Activated naive CD8-positive, alpha-beta T cell treated with anti-CD3 and anti-CD28 coated beads, Interleukin-2, amount 50 U/mL, for 24 hours (primary cell): ENCODE measurements at regions not wholly inside any gene's neighbourhood (a gene's known extent, or its start where the extent isn't known, plus 50 kb on each side); places are given as distances from the start of the nearest gene placed in this dataset.

ENCODE experiments used
- ATAC-seq: fragments of 150-1000 bp; cut with Tn5 transposase; one replicate; pipeline ENCODE4 v1.10.0; 2021
- DNase-seq: peaks from one replicate; pipeline ENCODE4 v3.0.0; 2021
- H3K27ac Mint-ChIP-seq: one replicate; pipeline ENCODE4 v1.8.0; 2021; ENCODE audit warnings: mild to moderate bottlenecking, mixed read lengths
- H3K27me3 Mint-ChIP-seq: one replicate; pipeline ENCODE4 v1.8.0; 2021; ENCODE audit warnings: mixed read lengths
- H3K36me3 Mint-ChIP-seq: one replicate; pipeline ENCODE4 v1.8.0; 2021; ENCODE audit warnings: low read depth, mixed read lengths
- H3K4me1 Mint-ChIP-seq: one replicate; pipeline ENCODE4 v1.8.0; 2021; ENCODE audit warnings: mixed read lengths
- H3K4me3 Mint-ChIP-seq: one replicate; pipeline ENCODE4 v1.8.0; 2021; ENCODE audit warnings: mild to moderate bottlenecking, moderate library complexity, mixed read lengths
- H3K9me3 Mint-ChIP-seq: one replicate; pipeline ENCODE4 v1.8.0; 2021; ENCODE audit warnings: mixed read lengths

DNA sequence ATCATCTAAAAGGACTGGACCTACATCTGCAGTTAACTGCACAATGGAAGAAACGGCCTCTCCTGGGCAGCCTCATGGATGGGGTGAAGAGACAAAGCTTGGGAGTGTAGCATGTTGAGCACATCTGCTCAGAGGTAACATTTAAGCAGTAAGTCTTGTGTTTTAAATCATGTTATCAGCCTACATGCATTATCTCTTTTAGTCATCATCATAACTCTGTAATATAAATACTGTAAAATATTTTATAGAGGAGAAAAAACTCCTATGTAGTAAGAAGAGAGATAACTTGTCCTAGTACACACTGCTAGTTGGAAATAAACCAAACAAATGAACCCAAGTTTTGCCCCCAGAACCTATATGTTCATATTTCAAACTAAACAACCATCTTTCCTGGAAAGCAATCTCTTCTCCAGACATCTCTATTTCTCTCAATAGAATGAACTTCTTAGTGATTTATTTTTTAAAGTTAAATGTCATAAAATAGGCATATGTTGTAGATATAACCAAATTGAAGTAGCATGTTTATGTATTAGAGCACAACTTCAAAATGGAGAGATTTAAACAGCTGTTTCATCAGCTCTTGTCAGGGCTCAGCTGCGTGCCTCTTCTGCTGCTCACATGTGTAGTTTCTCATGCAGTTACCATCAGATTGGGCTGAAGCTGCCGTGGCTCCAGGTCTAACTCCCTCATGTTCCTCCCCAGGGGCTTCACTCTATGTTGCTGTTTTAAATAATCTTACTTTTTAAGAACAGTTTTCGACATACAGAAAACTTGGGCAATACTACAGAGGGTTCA is 581.8 kb upstream of the ZFP42 start:
- Mint-ChIP-seq H3K4me1 (no peaks in the 10 kb centered on the region), H3K36me3 (no peaks in the 10 kb centered on the region), H3K27ac (no peak overlapping the region), H3K4me3 (no peak overlapping the region), H3K9me3 (peaks cover 12% of the 10 kb centered on the region), H3K27me3 (no peaks in the 10 kb centered on the region)
- ATAC-seq = no peak
- DNase-seq = no peak

DNA sequence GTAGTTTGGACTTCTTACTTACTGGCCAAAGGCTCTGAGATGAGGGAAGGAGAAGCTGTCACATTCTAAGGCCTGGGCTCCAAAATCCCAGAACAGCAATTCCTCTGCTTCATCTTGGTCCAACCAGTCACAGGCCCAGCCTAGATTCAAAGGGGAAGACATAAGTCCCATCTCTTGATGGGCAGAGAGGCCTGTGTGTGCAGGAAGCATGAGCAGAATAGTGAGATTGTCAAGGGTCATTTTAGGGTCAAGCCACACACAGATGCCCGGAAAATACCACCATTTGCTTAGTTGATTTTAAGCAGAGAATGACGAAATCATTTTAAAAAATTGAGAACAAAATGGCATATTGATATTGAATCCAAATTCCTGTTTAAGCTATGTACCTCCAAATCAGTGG is 580.9 kb upstream of the ZFP42 start:
- Mint-ChIP-seq H3K4me3 (no peak overlapping the region), H3K27ac (no peak overlapping the region), H3K4me1 (no peaks in the 10 kb centered on the region), H3K9me3 (peaks cover 17% of the 10 kb centered on the region), H3K27me3 (no peaks in the 10 kb centered on the region), H3K36me3 (no peaks in the 10 kb centered on the region)
- ATAC-seq (no peak), DNase-seq (no peak)

DNA sequence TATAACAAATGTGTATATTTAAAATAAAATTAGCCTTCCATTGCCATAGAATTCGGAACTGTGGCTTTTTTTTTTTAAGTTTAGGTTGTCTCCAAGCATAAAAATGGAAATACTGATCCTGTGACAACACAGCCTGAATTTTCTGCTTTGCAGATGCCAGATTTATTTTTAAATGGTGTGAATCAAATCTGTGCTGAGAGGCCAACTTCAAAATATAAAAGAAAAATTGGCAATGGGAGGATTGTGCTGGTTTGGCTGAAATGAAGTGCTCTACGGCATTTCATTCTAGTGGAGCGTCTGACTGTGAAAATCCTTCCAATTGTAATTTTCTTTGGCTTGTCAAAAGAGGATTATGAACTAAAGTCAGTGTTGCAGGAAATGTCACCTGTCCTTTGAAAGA is 580.3 kb upstream of the ZFP42 start:
- ATAC-seq (no peak), DNase-seq (no peak)
- Mint-ChIP-seq H3K4me1 (no peaks in the 10 kb centered on the region), H3K9me3 (peaks cover 17% of the 10 kb centered on the region), H3K27ac (no peak overlapping the region), H3K4me3 (no peak overlapping the region), H3K27me3 (no peaks in the 10 kb centered on the region), H3K36me3 (no peaks in the 10 kb centered on the region)

- Mint-ChIP-seq H3K9me3 (peaks cover 17% of the 10 kb centered on the region), H3K27ac (no peak overlapping the region), H3K27me3 (no peaks in the 10 kb centered on the region), H3K4me3 (no peak overlapping the region), H3K36me3 (no peaks in the 10 kb centered on the region), H3K4me1 (no peaks in the 10 kb centered on the region)
- ATAC-seq (no peak), DNase-seq (no peak)
These were observed 579.4 kb upstream of the ZFP42 start for GRCh38 chr4:187416216-187416615.

- ATAC-seq (no peak), DNase-seq (no peak)
- H3K27me3 Mint-ChIP-seq = no peaks in the 10 kb centered on the region
- peaks cover 27% of the 10 kb centered on the region for H3K9me3 Mint-ChIP-seq
- no peak overlapping the region for H3K27ac Mint-ChIP-seq
- no peaks in the 10 kb centered on the region for H3K36me3 Mint-ChIP-seq
- no peak overlapping the region for H3K4me3 Mint-ChIP-seq
- H3K4me1 Mint-ChIP-seq = no peaks in the 10 kb centered on the region
These were observed 577.9 kb upstream of the ZFP42 start for GRCh38 chr4:187417721-187418120.

DNA sequence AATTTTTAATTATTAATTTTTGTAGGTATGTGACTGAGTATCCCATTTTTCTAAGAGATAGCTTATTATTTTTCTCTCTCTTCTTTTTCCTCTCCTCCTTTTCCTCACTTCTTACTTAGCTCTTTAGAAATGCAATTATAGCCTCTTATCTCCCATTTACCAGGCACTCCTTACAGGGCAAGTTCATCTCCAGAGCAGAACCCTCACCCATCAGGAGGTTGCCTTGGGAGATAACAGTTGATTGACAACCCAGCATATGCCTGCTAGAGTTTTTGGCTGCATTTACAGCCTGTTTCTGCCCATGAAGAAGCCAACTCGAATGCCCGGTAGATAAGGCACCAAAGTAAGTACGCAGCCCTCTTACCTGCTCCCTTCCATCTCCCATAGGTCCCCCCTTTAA is 572.9 kb upstream of the ZFP42 start:
- H3K9me3 Mint-ChIP-seq = peaks cover 35% of the 10 kb centered on the region
- no peaks in the 10 kb centered on the region for H3K4me1 Mint-ChIP-seq
- H3K27me3 Mint-ChIP-seq = no peaks in the 10 kb centered on the region
- H3K27ac Mint-ChIP-seq = no peak overlapping the region
- no peaks in the 10 kb centered on the region for H3K36me3 Mint-ChIP-seq
- H3K4me3 Mint-ChIP-seq = no peak overlapping the region
- ATAC-seq (no peak), DNase-seq (no peak)

- Mint-ChIP-seq H3K27ac (no peak overlapping the region), H3K4me3 (no peak overlapping the region)
These were observed 570.9 kb upstream of the ZFP42 start for GRCh38 chr4:187424636-187425035.

GRCh38 chr4:187426511-187426910 is 569.1 kb upstream of the ZFP42 start:
- DNase-seq (no peak), ATAC-seq (no peak)
- no peak overlapping the region for H3K4me3 Mint-ChIP-seq
- H3K4me1 Mint-ChIP-seq = no peaks in the 10 kb centered on the region
- no peak overlapping the region for H3K27ac Mint-ChIP-seq
- H3K36me3 Mint-ChIP-seq = no peaks in the 10 kb centered on the region
- no peaks in the 10 kb centered on the region for H3K27me3 Mint-ChIP-seq
- H3K9me3 Mint-ChIP-seq = peaks cover 30% of the 10 kb centered on the region

More at GRCh38 chr4:187424636-187425035, 570.9 kb upstream of the ZFP42 start:
- Mint-ChIP-seq H3K4me1 (no peaks in the 10 kb centered on the region), H3K9me3 (peaks cover 27% of the 10 kb centered on the region), H3K36me3 (no peaks in the 10 kb centered on the region), H3K27me3 (no peaks in the 10 kb centered on the region)
- ATAC-seq (no peak), DNase-seq (no peak)

- no peaks in the 10 kb centered on the region for H3K27me3 Mint-ChIP-seq
- H3K4me1 Mint-ChIP-seq = no peaks in the 10 kb centered on the region
- ATAC-seq = no peak
- H3K9me3 Mint-ChIP-seq = peaks cover 16% of the 10 kb centered on the region
- DNase-seq = no peak
- no peaks in the 10 kb centered on the region for H3K36me3 Mint-ChIP-seq
- H3K4me3 Mint-ChIP-seq = no peak overlapping the region
- H3K27ac Mint-ChIP-seq = no peak overlapping the region
These were observed 563.3 kb upstream of the ZFP42 start for GRCh38 chr4:187432310-187432709.

GRCh38 chr4:187433141-187433540 is 562.4 kb upstream of the ZFP42 start:
- DNase-seq = no peak
- Mint-ChIP-seq H3K27ac (no peak overlapping the region), H3K4me3 (no peak overlapping the region), H3K9me3 (peaks cover 12% of the 10 kb centered on the region), H3K4me1 (no peaks in the 10 kb centered on the region), H3K27me3 (no peaks in the 10 kb centered on the region), H3K36me3 (no peaks in the 10 kb centered on the region)
- ATAC-seq = no peak

- Mint-ChIP-seq H3K27me3 (no peaks in the 10 kb centered on the region), H3K36me3 (no peaks in the 10 kb centered on the region), H3K9me3 (peaks cover 10% of the 10 kb centered on the region), H3K4me3 (no peak overlapping the region), H3K27ac (no peak overlapping the region), H3K4me1 (no peaks in the 10 kb centered on the region)
- ATAC-seq (no peak), DNase-seq (no peak)
These were observed 559.3 kb upstream of the ZFP42 start for GRCh38 chr4:187436251-187436650.

GRCh38 chr4:187444061-187444460 is 551.5 kb upstream of the ZFP42 start:
- peaks cover 15% of the 10 kb centered on the region for H3K9me3 Mint-ChIP-seq
- no peaks in the 10 kb centered on the region for H3K27me3 Mint-ChIP-seq

DNA sequence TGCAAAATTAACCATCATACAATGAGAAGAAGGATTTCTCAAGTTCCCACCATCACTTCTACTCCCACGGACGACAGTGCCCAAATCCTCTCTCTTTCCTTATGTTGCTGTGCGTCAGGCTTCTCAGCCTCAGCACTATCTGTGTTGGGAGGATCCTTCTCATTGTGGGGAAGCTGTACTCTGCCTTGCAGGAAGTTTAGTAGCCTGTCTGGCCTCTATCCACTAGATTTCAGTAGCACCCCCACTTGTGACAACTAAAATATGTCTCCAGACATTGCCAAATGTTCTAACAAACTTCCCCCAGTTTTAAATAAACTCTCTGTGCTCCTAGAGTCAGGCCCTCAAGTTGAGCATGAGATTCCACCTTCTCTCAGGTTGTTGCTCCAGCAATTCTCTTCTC is 545.9 kb upstream of the ZFP42 start:
- DNase-seq (no peak), ATAC-seq (no peak)
- no peaks in the 10 kb centered on the region for H3K4me1 Mint-ChIP-seq
- H3K9me3 Mint-ChIP-seq = peaks cover 7% of the 10 kb centered on the region
- H3K36me3 Mint-ChIP-seq = no peaks in the 10 kb centered on the region
- no peak overlapping the region for H3K27ac Mint-ChIP-seq
- no peaks in the 10 kb centered on the region for H3K27me3 Mint-ChIP-seq
- no peak overlapping the region for H3K4me3 Mint-ChIP-seq

More at GRCh38 chr4:187444061-187444460, 551.5 kb upstream of the ZFP42 start:
- ATAC-seq = no peak
- Mint-ChIP-seq H3K36me3 (no peaks in the 10 kb centered on the region), H3K4me3 (no peak overlapping the region), H3K27ac (no peak overlapping the region), H3K4me1 (no peaks in the 10 kb centered on the region)
- no peak for DNase-seq

DNA sequence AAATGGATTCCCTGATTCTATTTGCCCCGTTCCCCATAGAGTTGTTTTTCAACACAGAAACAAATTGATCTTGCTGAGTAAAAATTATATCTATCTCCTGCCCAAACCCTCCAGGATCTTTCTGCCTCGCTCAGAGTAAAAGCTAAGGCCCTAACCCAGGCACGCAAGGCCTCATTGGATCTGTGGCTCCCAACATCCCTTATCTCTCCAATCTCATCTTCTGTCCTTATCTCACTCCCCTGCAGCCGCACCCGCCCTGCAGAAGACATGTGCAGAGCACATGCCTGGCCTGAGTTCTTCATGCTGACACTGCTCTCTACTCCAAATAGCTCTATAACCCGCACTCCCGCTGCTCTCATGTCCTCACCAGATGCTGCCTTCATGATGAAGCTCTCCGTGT is 543.8 kb upstream of the ZFP42 start:
- Mint-ChIP-seq H3K36me3 (no peaks in the 10 kb centered on the region), H3K4me3 (no peak overlapping the region), H3K27me3 (no peaks in the 10 kb centered on the region), H3K4me1 (no peaks in the 10 kb centered on the region), H3K9me3 (peaks cover 7% of the 10 kb centered on the region), H3K27ac (no peak overlapping the region)
- ATAC-seq (no peak), DNase-seq (no peak)

DNA sequence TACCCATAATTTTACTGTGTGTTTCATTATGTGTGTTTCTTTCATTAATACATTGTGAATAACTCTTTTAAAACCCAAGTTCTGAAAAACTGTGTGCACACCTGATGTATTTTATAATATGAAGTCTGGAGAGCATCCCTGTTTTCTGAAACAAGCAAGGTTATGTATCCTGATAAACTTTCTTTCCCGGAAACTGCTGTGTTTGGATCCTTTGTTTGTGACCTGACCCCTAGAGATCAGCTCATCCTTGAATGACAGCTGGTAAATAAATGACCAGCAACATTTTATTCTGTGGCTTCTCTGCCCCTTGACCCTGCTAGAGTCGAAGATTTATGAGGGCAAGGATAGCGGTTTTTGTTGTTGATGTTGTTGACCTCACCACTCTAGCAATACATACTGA is 535.6 kb upstream of the ZFP42 start:
- ATAC-seq (no peak), DNase-seq (no peak)
- no peak overlapping the region for H3K27ac Mint-ChIP-seq
- H3K4me3 Mint-ChIP-seq = no peak overlapping the region
- peaks cover 19% of the 10 kb centered on the region for H3K9me3 Mint-ChIP-seq
- H3K27me3 Mint-ChIP-seq = no peaks in the 10 kb centered on the region
- H3K4me1 Mint-ChIP-seq = no peaks in the 10 kb centered on the region
- no peaks in the 10 kb centered on the region for H3K36me3 Mint-ChIP-seq

- Mint-ChIP-seq H3K4me1 (no peaks in the 10 kb centered on the region), H3K9me3 (peaks cover 16% of the 10 kb centered on the region), H3K27ac (no peak overlapping the region), H3K4me3 (no peak overlapping the region), H3K27me3 (no peaks in the 10 kb centered on the region), H3K36me3 (no peaks in the 10 kb centered on the region)
- ATAC-seq = no peak
- DNase-seq = no peak
These were observed 531.0 kb upstream of the ZFP42 start for GRCh38 chr4:187464573-187464972.
